Thyroid gland (tissue), 4 donors: ENCODE measurements at regions not wholly inside any gene's neighbourhood (a gene's known extent, or its start where the extent isn't known, plus 50 kb on each side); places are given as distances from the start of the nearest gene placed in this dataset.

Experiments used
- DNase-seq, 2 donors: peaks; one replicate each; pipeline ENCODE4 v3.0.0-alpha.2; 2019
- H3K27ac ChIP-seq, 3 donors: fragments of 200-600 bp; sonication (generic); 1 replicate in 2 of 3; 2 replicates in 1 of 3; pipeline ENCODE4 v1.5.1; 2016 to 2019; ENCODE audit warnings: mild to moderate bottlenecking in 1 of 3, moderate library complexity in 1 of 3
- H3K27me3 ChIP-seq: fragments of 200-600 bp; sonication (generic); one replicate; pipeline ENCODE4 v1.5.1; 2019
- H3K36me3 ChIP-seq, 2 donors: fragments of 200-600 bp; sonication (generic); one replicate each; pipeline ENCODE4 v1.5.1; 2016 to 2019
- H3K4me1 ChIP-seq, 2 donors: fragments of 200-600 bp; sonication (generic); one replicate each; pipeline ENCODE4 v1.5.1; 2017 to 2019
- H3K4me3 ChIP-seq, 3 donors: fragments of 200-600 bp; sonication (generic); replicated peaks in 1 of 3; 1 replicate in 2 of 3; 2 replicates in 1 of 3; pipeline ENCODE4 v1.5.1; 2016; ENCODE audit warnings: mild to moderate bottlenecking in 1 of 3
- H3K9me3 ChIP-seq: fragments of 200-600 bp; sonication (generic); one replicate; pipeline ENCODE4 v1.5.1; 2017
- POLR2A ChIP-seq, 2 donors: fragments of 450-650 bp; IDR thresholded peaks; one replicate each; pipeline ENCODE4 v1.6.1; 2017; ENCODE audit warnings: antibody characterized with exemption in 2 of 2, mild to moderate bottlenecking in 2 of 2, moderate library complexity in 1 of 2
- WGBS, 2 donors: methylation state at CpG; one replicate each; pipeline ENCODE4 v1.1.5; 2017; 5-methylcytosine and 5-hydroxymethylcytosine counted together
- intact Hi-C: fragments of 100-400 bp; cut with DNase I; formaldehyde crosslinking; loops from one replicate; pipeline ENCODE4 v1.15.1; 2023
- TF ChIP-seq, protein P1 (sequence below), 6 experiments: fragments of 200-600 bp in 3 of 6; fragments of 450-650 bp in 3 of 6; sonication (generic) in 3 of 6; IDR thresholded peaks; one replicate each; pipeline ENCODE4 v1.5.1; 2016 to 2019; ENCODE audit warnings: antibody characterized with exemption in 6 of 6, mild to moderate bottlenecking in 2 of 6, inconsistent platforms in 1 of 6, moderate library complexity in 1 of 6

DNA sequence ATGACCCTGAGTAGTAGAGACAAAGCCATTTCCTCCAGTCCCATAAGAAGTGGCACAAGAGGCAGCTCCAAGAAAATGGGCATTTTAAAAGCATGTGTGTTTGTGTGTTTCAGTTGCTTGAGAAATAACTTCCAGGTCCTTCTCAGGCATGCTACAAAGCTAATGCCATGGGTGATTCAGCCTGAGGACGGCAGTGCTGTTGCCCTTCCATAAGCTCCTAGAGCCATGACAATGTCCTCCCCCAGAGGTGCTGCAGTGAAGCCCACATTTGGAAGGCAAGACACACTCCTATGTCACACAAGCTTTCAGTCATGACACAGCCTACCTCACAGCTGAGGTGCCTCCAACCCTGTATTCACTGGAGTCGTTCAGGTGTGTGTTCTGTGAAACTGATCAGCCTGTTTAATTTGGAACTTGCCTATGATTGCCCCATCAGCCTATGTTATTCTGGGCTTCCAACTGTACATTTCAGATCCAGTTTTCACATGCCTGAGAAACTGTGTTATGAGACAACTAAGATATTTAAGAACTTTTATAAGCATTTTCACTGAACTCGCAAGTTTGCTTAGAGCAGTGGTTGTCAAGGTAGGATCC lies 213.6 kb downstream of the FOXO1 start:
- Histone ChIP-seq H3K9me3 (no peaks in the 10 kb centered on the region), H3K27me3 (no peaks in the 10 kb centered on the region), H3K27ac (peak overlapping the region; percentile 6 to 64 (median 27)), H3K4me3 (no peak overlapping the region), H3K4me1 (peaks cover 18 to 21% of the 10 kb centered on the region in 2 donors), H3K36me3 (no peaks in the 10 kb centered on the region)
- no peak for TF ChIP-seq POLR2A (IDR thresholded peaks at IDR 0.05)
- TF ChIP-seq, protein P1, sequence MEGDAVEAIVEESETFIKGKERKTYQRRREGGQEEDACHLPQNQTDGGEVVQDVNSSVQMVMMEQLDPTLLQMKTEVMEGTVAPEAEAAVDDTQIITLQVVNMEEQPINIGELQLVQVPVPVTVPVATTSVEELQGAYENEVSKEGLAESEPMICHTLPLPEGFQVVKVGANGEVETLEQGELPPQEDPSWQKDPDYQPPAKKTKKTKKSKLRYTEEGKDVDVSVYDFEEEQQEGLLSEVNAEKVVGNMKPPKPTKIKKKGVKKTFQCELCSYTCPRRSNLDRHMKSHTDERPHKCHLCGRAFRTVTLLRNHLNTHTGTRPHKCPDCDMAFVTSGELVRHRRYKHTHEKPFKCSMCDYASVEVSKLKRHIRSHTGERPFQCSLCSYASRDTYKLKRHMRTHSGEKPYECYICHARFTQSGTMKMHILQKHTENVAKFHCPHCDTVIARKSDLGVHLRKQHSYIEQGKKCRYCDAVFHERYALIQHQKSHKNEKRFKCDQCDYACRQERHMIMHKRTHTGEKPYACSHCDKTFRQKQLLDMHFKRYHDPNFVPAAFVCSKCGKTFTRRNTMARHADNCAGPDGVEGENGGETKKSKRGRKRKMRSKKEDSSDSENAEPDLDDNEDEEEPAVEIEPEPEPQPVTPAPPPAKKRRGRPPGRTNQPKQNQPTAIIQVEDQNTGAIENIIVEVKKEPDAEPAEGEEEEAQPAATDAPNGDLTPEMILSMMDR (IDR thresholded peaks at IDR 0.05) = no peak
- intact Hi-C loops = no loop called here
- 62 to 70% methylated on average over 3 of the region's 3 CpGs for WGBS, 2 donors
- peak in 1 of 2 donors; percentile 22 for DNase-seq

DNA sequence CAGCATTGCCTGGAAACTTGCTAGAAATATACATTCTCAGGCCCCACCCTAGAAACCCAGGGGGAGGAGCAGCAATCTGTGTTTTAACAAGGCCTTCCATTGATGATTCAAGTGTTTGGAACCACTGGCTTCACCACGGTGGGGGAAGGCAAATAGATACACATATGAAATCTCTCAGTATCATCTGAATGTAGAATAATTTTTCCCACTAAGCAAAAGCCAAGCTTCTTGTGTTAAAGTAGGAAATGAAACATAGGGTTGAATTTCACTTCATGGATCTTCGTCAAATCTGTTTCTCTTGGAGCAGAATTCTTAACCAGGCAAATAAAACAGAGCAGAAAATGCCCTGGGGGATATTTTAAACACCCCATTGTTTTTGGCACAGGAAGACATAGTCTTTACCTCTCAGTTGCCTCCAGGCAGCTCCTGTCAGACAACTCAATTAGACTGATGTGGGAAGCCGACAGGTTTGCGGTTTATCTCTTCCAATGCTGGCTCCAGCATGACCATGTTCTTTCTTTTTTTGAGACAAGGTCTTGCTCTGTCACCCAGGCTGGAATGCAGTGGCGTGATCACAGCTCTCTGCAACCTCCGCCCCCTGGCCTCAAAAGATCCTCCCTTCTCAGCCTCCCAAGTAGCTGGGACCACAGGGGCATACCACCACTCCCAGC lies 213.0 kb downstream of the FOXO1 start:
- intact Hi-C loops = no loop called here
- Histone ChIP-seq H3K9me3 (no peaks in the 10 kb centered on the region), H3K36me3 (no peaks in the 10 kb centered on the region), H3K4me1 (peaks cover 18 to 21% of the 10 kb centered on the region in 2 donors), H3K4me3 (no peak overlapping the region), H3K27ac (peak overlapping the region in 2 of 3 donors; percentile 27 to 64), H3K27me3 (no peaks in the 10 kb centered on the region)
- WGBS, 2 donors = 75 to 77% methylated on average over 6 of the region's 6 CpGs
- peak in 1 of 2 donors; percentile 19 for DNase-seq
- TF ChIP-seq, protein P1 (IDR thresholded peaks at IDR 0.05) = no peak
- no peak for TF ChIP-seq POLR2A (IDR thresholded peaks at IDR 0.05)

DNA sequence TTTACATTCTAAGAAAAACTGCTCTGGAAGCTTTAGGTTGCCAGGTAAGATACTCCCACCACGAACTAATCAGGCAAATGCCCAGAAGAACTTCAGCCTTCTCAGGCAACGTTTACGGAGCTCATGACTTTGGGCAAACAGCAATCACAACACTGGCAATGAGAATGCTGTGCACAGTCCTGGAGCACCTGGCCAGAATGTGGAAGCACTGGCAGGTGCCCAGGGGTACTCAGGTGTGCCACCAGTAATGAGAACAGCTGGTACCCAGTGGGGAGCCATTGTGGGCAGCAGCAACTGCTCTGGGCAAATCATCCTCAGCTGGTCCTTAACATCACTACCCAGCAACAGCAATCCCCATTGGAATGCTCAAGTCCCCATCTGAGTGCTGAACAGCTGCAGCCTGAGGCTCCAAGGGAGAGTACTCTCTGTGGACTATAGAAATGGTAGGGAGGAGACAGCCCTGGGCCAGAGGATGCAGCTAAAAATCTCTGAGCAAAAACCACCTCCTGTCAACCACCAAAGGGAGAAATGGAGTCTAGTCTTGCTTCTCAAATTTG lies 210.0 kb downstream of the FOXO1 start:
- peak; percentile 95 to 96 for DNase-seq
- no peak overlapping the region for H3K4me3 ChIP-seq
- no peaks in the 10 kb centered on the region for H3K36me3 ChIP-seq
- no peak overlapping the region for H3K27ac ChIP-seq
- no peaks in the 10 kb centered on the region for H3K9me3 ChIP-seq
- H3K27me3 ChIP-seq = no peaks in the 10 kb centered on the region
- WGBS, 2 donors = 25 to 33% methylated on average over 3 of the region's 3 CpGs
- intact Hi-C loops = no loop called here
- TF ChIP-seq POLR2A (IDR thresholded peaks at IDR 0.05) = peak in 1 of 2 donors; percentile 27
- TF ChIP-seq, protein P1 (IDR thresholded peaks at IDR 0.05) = no peak
- peaks cover 18 to 21% of the 10 kb centered on the region in 2 donors for H3K4me1 ChIP-seq

DNA sequence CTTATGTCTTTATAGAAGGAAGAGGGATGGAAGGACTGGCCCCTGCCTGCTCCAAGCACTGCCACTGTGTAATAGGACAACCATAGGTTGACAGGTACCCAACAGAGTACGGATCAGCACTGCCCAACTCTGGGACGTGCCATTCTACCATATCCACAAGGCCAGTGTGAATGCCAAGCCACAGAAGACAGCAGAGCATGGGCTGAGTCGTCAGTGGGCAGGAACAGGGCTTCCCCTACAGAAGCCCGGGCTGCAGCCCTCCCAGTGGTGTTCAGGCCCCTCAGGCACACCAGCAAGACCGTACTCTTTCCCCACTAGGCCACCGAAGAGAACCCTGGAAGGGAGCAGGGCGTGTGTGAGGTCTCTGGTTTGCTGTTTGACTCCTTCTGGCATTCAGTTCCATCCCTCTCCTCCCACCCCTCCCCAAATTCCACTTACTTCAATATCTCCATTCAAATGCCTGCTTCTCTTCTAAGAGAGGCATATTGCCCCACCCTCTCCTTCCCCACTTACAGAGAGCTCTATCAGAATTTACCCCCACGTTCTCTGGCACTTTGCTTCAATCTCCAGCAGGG lies 209.4 kb downstream of the FOXO1 start:
- H3K4me3 ChIP-seq = no peak overlapping the region
- no peak for TF ChIP-seq POLR2A (IDR thresholded peaks at IDR 0.05)
- peaks cover 18 to 21% of the 10 kb centered on the region in 2 donors for H3K4me1 ChIP-seq
- intact Hi-C loops = no loop called here
- H3K27me3 ChIP-seq = no peaks in the 10 kb centered on the region
- no peaks in the 10 kb centered on the region for H3K36me3 ChIP-seq
- no peaks in the 10 kb centered on the region for H3K9me3 ChIP-seq
- no peak for DNase-seq
- WGBS, 2 donors = 83 to 84% methylated on average over 7 to 8 of the region's 8 CpGs
- no peak overlapping the region for H3K27ac ChIP-seq

DNA sequence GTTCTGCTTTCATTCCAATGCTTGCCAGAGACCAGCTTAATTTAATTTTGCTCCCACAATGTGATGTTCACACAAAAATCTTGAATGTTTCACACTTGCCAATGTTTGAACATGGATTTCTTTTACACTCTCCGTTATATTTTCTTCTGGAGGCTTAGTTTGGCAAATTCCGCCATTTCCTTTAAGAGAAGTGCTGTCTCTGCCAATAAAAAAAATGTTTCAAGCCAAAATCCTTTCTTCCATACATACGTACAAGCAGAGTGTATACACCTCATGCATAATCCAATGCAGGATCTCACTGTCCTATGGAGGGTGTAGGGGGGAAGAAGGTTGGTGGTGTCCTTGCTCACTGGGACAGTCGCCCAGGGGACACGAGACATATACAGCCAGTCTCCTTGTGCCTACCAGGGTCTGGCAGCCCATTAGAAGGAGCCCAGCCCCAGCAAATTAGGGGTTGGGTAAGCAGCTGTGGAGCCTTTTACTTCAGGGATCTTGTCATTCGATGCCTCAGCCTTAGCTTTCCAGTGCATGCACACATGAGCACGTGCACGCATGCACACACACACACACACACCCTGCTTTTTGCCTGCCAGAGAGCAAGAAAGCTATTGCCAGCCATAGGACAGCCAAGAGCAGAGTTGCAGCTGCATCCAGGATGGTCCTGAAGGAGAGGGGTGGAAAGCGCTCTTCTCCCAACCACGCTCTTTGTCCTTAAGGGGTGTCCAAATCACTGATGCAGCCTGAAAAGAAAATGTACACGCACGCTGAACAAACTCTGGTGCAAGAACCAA lies 208.3 kb downstream of the FOXO1 start:
- TF ChIP-seq POLR2A (IDR thresholded peaks at IDR 0.05) = no peak
- TF ChIP-seq, protein P1 (IDR thresholded peaks at IDR 0.05) = no peak
- 73 to 76% methylated on average over 12 of the region's 12 CpGs for WGBS, 2 donors
- Histone ChIP-seq H3K27ac (no peak overlapping the region), H3K4me1 (peaks cover 7 to 11% of the 10 kb centered on the region in 2 donors), H3K27me3 (no peaks in the 10 kb centered on the region), H3K9me3 (no peaks in the 10 kb centered on the region), H3K36me3 (no peaks in the 10 kb centered on the region), H3K4me3 (no peak overlapping the region)
- DNase-seq = peak in 1 of 2 donors; percentile 46
- intact Hi-C loops = no loop called here
